ENCODE measurements at regions not wholly inside any gene's neighbourhood (a gene's known extent, or its start where the extent isn't known, plus 50 kb on each side); places are given as distances from the start of the nearest gene placed in this dataset.

- intact Hi-C loops (cut with DNase I): no loop called here
- no peaks in the 10 kb centered on the region for H3K4me1 ChIP-seq
- DNase-seq (ENCODE audit: extremely low spot score in 2 of 2): no peak
- no peak overlapping the region for H3K27ac ChIP-seq
- H3K4me3 ChIP-seq: no peak overlapping the region
- no peaks in the 10 kb centered on the region for H3K27me3 ChIP-seq
- H3K9me3 ChIP-seq: no peaks in the 10 kb centered on the region
- no peaks in the 10 kb centered on the region for H3K36me3 ChIP-seq
- no peak for TF ChIP-seq CTCF (IDR thresholded peaks at IDR 0.05)
- no peak for TF ChIP-seq POLR2A (IDR thresholded peaks at IDR 0.05)
Observed at GRCh38 chr10:10366836-10367235, 650.8 kb upstream of the CELF2 start.

- DNase-seq (ENCODE audit: extremely low spot score in 2 of 2): no peak
- Histone ChIP-seq H3K36me3 (no peaks in the 10 kb centered on the region), H3K27ac (no peak overlapping the region), H3K4me3 (no peak overlapping the region), H3K4me1 (no peaks in the 10 kb centered on the region), H3K27me3 (no peaks in the 10 kb centered on the region), H3K9me3 (no peaks in the 10 kb centered on the region)
- intact Hi-C loops (cut with DNase I): no loop called here
- TF ChIP-seq POLR2A (IDR thresholded peaks at IDR 0.05) (no peak), CTCF (IDR thresholded peaks at IDR 0.05) (no peak), POLR2AphosphoS5 (IDR thresholded peaks at IDR 0.05; ENCODE audit: insufficient read depth in 1 of 2, low read depth in 1 of 2) (no peak)
Observed at GRCh38 chr10:10367264-10367663, 650.4 kb upstream of the CELF2 start.

- intact Hi-C loops (cut with DNase I): no loop called here
- TF ChIP-seq CTCF (IDR thresholded peaks at IDR 0.05): no peak
- TF ChIP-seq POLR2A (IDR thresholded peaks at IDR 0.05): no peak
- TF ChIP-seq POLR2AphosphoS5 (IDR thresholded peaks at IDR 0.05; ENCODE audit: insufficient read depth in 1 of 2, low read depth in 1 of 2): no peak
- DNase-seq (ENCODE audit: extremely low spot score in 2 of 2): no peak
- Histone ChIP-seq H3K4me1 (no peaks in the 10 kb centered on the region), H3K9me3 (no peaks in the 10 kb centered on the region), H3K36me3 (no peaks in the 10 kb centered on the region), H3K27me3 (no peaks in the 10 kb centered on the region), H3K27ac (no peak overlapping the region), H3K4me3 (no peak overlapping the region)
Observed at GRCh38 chr10:10368951-10369576, 648.6 kb upstream of the CELF2 start.

GRCh38 chr10:10385831-10386230, 631.8 kb upstream of the CELF2 start:
- DNase-seq (ENCODE audit: extremely low spot score in 2 of 2): no peak
- H3K4me3 ChIP-seq: no peak overlapping the region
- no peaks in the 10 kb centered on the region for H3K9me3 ChIP-seq
- no peak overlapping the region for H3K27ac ChIP-seq
- H3K36me3 ChIP-seq: no peaks in the 10 kb centered on the region
- TF ChIP-seq POLR2A (IDR thresholded peaks at IDR 0.05): no peak
- TF ChIP-seq POLR2AphosphoS5 (IDR thresholded peaks at IDR 0.05; ENCODE audit: insufficient read depth in 1 of 2, low read depth in 1 of 2): no peak
- TF ChIP-seq CTCF (IDR thresholded peaks at IDR 0.05): no peak
- intact Hi-C loops (cut with DNase I): no loop called here
- H3K4me1 ChIP-seq: no peaks in the 10 kb centered on the region
- no peaks in the 10 kb centered on the region for H3K27me3 ChIP-seq

GRCh38 chr10:10389182-10389581, 628.5 kb upstream of the CELF2 start:
- intact Hi-C loops (cut with DNase I): no loop called here
- TF ChIP-seq POLR2AphosphoS5 (IDR thresholded peaks at IDR 0.05; ENCODE audit: insufficient read depth in 1 of 2, low read depth in 1 of 2) (no peak), POLR2A (IDR thresholded peaks at IDR 0.05) (no peak)
- Histone ChIP-seq H3K27ac (no peak overlapping the region), H3K9me3 (no peaks in the 10 kb centered on the region), H3K36me3 (no peaks in the 10 kb centered on the region), H3K4me3 (no peak overlapping the region), H3K4me1 (no peaks in the 10 kb centered on the region), H3K27me3 (no peaks in the 10 kb centered on the region)
- DNase-seq (ENCODE audit: extremely low spot score in 2 of 2): no peak
